ENCODE measurements at regions not wholly inside any gene's neighbourhood (a gene's known extent, or its start where the extent isn't known, plus 50 kb on each side); places are given as distances from the start of the nearest gene placed in this dataset.

GRCh38 chr13:68806125-68806524, 1301.5 kb upstream of the ATXN8OS start:
- TF ChIP-seq CTCF (IDR thresholded peaks at IDR 0.05) (no peak), EP300 (IDR thresholded peaks at IDR 0.05; ENCODE audit: low read depth) (no peak), POLR2A (IDR thresholded peaks at IDR 0.05) (no peak), POLR2AphosphoS5 (IDR thresholded peaks at IDR 0.05) (no peak)
- in situ Hi-C loops (cut with MboI; ENCODE audit: low pct_ligation_motif_present in 1 of 4, low pct_unique_long_range_greater_than_20kb in 1 of 4, low sequenced_read_pairs in 3 of 4), result no loop called here
- Histone ChIP-seq H3K27ac (no peak overlapping the region), H3K36me3 (no peaks in the 10 kb centered on the region), H3K27me3 (no peaks in the 10 kb centered on the region), H3K4me1 (no peaks in the 10 kb centered on the region), H3K4me3 (no peak overlapping the region), H3K9me3 (no peaks in the 10 kb centered on the region)
- no peak for DNase-seq
- 55 to 60% methylated on average over 2 of the region's 2 CpGs for WGBS, 2 donors (ENCODE audit: low coverage in 1 of 2)
- intact Hi-C loops (cut with DNase I; ENCODE audit: low total_unique reads), result no loop called here

- no peak for DNase-seq
- no peak overlapping the region for H3K27ac ChIP-seq
- no peaks in the 10 kb centered on the region for H3K27me3 ChIP-seq
- no peaks in the 10 kb centered on the region for H3K36me3 ChIP-seq
- intact Hi-C loops (cut with DNase I; ENCODE audit: low total_unique reads) (no loop called here), in situ Hi-C loops (cut with MboI; ENCODE audit: low pct_ligation_motif_present in 1 of 4, low pct_unique_long_range_greater_than_20kb in 1 of 4, low sequenced_read_pairs in 3 of 4) (no loop called here)
- no peaks in the 10 kb centered on the region for H3K4me1 ChIP-seq
- no peak overlapping the region for H3K4me3 ChIP-seq
- no peaks in the 10 kb centered on the region for H3K9me3 ChIP-seq
- TF ChIP-seq POLR2A (IDR thresholded peaks at IDR 0.05) (no peak), CTCF (IDR thresholded peaks at IDR 0.05) (no peak), EP300 (IDR thresholded peaks at IDR 0.05; ENCODE audit: low read depth) (no peak), POLR2AphosphoS5 (IDR thresholded peaks at IDR 0.05) (no peak)
These were observed 1323.4 kb upstream of the ATXN8OS start for GRCh38 chr13:68784275-68784674.

- no peak overlapping the region for H3K4me3 ChIP-seq
- 69 to 70% methylated on average over 2 of the region's 2 CpGs for WGBS, 2 donors (ENCODE audit: low coverage in 1 of 2)
- no peak overlapping the region for H3K27ac ChIP-seq
- TF ChIP-seq POLR2A (IDR thresholded peaks at IDR 0.05) (no peak), EP300 (IDR thresholded peaks at IDR 0.05; ENCODE audit: low read depth) (no peak)
- H3K36me3 ChIP-seq, result no peaks in the 10 kb centered on the region
- in situ Hi-C loops (cut with MboI; ENCODE audit: low pct_ligation_motif_present in 1 of 4, low pct_unique_long_range_greater_than_20kb in 1 of 4, low sequenced_read_pairs in 3 of 4), result no loop called here
- no peaks in the 10 kb centered on the region for H3K27me3 ChIP-seq
- DNase-seq, result no peak
- H3K9me3 ChIP-seq, result no peaks in the 10 kb centered on the region
- intact Hi-C loops (cut with DNase I; ENCODE audit: low total_unique reads), result no loop called here
- H3K4me1 ChIP-seq, result no peaks in the 10 kb centered on the region
These were observed 1348.0 kb upstream of the ATXN8OS start for GRCh38 chr13:68759617-68760016.

GRCh38 chr13:68749796-68750195, 1357.8 kb upstream of the ATXN8OS start:
- Histone ChIP-seq H3K9me3 (no peaks in the 10 kb centered on the region), H3K27me3 (no peaks in the 10 kb centered on the region), H3K4me3 (no peak overlapping the region), H3K36me3 (no peaks in the 10 kb centered on the region), H3K27ac (no peak overlapping the region), H3K4me1 (no peaks in the 10 kb centered on the region)
- intact Hi-C loops (cut with DNase I; ENCODE audit: low total_unique reads), result no loop called here
- in situ Hi-C loops (cut with MboI; ENCODE audit: low pct_ligation_motif_present in 1 of 4, low pct_unique_long_range_greater_than_20kb in 1 of 4, low sequenced_read_pairs in 3 of 4), result no loop called here
- no peak for DNase-seq
- TF ChIP-seq POLR2A (IDR thresholded peaks at IDR 0.05) (no peak), EP300 (IDR thresholded peaks at IDR 0.05; ENCODE audit: low read depth) (no peak), POLR2AphosphoS5 (IDR thresholded peaks at IDR 0.05) (no peak), CTCF (IDR thresholded peaks at IDR 0.05) (no peak)

GRCh38 chr13:68748038-68748437, 1359.6 kb upstream of the ATXN8OS start:
- H3K27me3 ChIP-seq, result no peaks in the 10 kb centered on the region
- no peaks in the 10 kb centered on the region for H3K36me3 ChIP-seq
- no peak for TF ChIP-seq CTCF (IDR thresholded peaks at IDR 0.05)
- TF ChIP-seq EP300 (IDR thresholded peaks at IDR 0.05; ENCODE audit: low read depth), result no peak
- TF ChIP-seq POLR2A (IDR thresholded peaks at IDR 0.05), result no peak
- TF ChIP-seq POLR2AphosphoS5 (IDR thresholded peaks at IDR 0.05), result no peak
- H3K4me1 ChIP-seq, result no peaks in the 10 kb centered on the region
- intact Hi-C loops (cut with DNase I; ENCODE audit: low total_unique reads) (no loop called here), in situ Hi-C loops (cut with MboI; ENCODE audit: low pct_ligation_motif_present in 1 of 4, low pct_unique_long_range_greater_than_20kb in 1 of 4, low sequenced_read_pairs in 3 of 4) (no loop called here)
- 47 to 54% methylated on average over 5 of the region's 5 CpGs for WGBS, 2 donors (ENCODE audit: low coverage in 1 of 2)
- no peak for DNase-seq
- H3K9me3 ChIP-seq, result no peaks in the 10 kb centered on the region
- H3K27ac ChIP-seq, result no peak overlapping the region
- H3K4me3 ChIP-seq, result no peak overlapping the region

Data from transverse colon (tissue), 4 donors.